Panc1 (cell line): ENCODE measurements at regions not wholly inside any gene's neighbourhood (a gene's known extent, or its start where the extent isn't known, plus 50 kb on each side); places are given as distances from the start of the nearest gene placed in this dataset.

Experiments
- TF ChIP-seq, protein P1 (sequence below), 2 experiments: IDR thresholded peaks; 2 replicates each; pipeline ENCODE4 v1.6.1; 2011 to 2012; ENCODE audit warnings: low read depth in 2 of 2, control low read depth in 1 of 2, low read length in 1 of 2, mild to moderate bottlenecking in 1 of 2, moderate library complexity in 1 of 2; ENCODE audit not compliant: insufficient read depth in 1 of 2
- TF ChIP-seq, protein P2 (sequence below): fragments of 450-650 bp; IDR thresholded peaks from 2 replicates; pipeline ENCODE4 v1.5.1; 2017; ENCODE audit warnings: mild to moderate bottlenecking

DNA sequence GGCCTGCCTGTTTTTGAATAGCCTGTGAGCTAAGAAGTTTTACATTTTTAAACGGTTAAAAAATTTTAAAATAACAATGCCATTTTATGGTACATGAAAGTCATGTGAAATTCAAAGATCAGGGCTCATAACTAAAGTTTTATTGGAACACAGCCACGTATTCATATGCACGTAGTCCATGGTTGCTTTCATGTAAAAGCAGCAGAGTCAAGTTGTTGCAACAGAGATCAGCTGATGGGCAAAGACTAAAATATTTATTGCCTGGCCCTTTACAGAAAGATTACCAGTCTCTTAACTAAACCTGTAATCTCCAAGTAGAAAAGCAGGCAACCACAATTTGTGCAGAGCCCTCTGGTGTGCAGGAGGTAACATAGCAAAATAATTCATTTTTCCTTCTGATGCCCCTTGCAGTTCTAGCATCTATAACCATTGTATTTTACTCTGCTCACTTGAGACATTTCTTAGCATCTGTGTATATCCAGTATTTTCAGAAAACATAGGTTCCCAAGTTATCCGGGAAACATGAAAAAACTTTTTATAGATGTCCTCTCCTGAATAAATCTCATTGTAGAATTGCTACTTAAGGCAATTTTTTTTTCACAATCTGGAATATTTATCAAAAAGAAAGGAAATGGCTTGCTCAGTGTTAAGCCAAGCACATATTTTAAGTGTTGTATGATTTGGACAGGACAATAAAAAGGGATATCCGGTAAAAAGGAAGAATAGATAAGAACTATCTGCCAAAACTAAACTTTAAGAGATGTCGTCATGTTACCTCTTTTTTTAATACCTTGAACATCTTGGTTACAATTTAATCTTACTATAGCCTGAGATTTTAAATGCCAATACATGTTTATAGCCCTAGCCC, 430.8 kb downstream of the PLPP3 start:
- TF ChIP-seq, protein P1, sequence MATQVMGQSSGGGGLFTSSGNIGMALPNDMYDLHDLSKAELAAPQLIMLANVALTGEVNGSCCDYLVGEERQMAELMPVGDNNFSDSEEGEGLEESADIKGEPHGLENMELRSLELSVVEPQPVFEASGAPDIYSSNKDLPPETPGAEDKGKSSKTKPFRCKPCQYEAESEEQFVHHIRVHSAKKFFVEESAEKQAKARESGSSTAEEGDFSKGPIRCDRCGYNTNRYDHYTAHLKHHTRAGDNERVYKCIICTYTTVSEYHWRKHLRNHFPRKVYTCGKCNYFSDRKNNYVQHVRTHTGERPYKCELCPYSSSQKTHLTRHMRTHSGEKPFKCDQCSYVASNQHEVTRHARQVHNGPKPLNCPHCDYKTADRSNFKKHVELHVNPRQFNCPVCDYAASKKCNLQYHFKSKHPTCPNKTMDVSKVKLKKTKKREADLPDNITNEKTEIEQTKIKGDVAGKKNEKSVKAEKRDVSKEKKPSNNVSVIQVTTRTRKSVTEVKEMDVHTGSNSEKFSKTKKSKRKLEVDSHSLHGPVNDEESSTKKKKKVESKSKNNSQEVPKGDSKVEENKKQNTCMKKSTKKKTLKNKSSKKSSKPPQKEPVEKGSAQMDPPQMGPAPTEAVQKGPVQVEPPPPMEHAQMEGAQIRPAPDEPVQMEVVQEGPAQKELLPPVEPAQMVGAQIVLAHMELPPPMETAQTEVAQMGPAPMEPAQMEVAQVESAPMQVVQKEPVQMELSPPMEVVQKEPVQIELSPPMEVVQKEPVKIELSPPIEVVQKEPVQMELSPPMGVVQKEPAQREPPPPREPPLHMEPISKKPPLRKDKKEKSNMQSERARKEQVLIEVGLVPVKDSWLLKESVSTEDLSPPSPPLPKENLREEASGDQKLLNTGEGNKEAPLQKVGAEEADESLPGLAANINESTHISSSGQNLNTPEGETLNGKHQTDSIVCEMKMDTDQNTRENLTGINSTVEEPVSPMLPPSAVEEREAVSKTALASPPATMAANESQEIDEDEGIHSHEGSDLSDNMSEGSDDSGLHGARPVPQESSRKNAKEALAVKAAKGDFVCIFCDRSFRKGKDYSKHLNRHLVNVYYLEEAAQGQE (IDR thresholded peaks at IDR 0.05; ENCODE audit: insufficient read depth in 1 of 2, low read depth in 2 of 2, low read length in 1 of 2), result no peak
- TF ChIP-seq, protein P2, sequence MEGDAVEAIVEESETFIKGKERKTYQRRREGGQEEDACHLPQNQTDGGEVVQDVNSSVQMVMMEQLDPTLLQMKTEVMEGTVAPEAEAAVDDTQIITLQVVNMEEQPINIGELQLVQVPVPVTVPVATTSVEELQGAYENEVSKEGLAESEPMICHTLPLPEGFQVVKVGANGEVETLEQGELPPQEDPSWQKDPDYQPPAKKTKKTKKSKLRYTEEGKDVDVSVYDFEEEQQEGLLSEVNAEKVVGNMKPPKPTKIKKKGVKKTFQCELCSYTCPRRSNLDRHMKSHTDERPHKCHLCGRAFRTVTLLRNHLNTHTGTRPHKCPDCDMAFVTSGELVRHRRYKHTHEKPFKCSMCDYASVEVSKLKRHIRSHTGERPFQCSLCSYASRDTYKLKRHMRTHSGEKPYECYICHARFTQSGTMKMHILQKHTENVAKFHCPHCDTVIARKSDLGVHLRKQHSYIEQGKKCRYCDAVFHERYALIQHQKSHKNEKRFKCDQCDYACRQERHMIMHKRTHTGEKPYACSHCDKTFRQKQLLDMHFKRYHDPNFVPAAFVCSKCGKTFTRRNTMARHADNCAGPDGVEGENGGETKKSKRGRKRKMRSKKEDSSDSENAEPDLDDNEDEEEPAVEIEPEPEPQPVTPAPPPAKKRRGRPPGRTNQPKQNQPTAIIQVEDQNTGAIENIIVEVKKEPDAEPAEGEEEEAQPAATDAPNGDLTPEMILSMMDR, result peak; percentile 20; the same call in 1 of the 2 replicates
